Gastrocnemius medialis (tissue), 4 donors: ENCODE measurements at regions not wholly inside any gene's neighbourhood (a gene's known extent, or its start where the extent isn't known, plus 50 kb on each side); places are given as distances from the start of the nearest gene placed in this dataset.

Source experiments
- CTCF ChIP-seq, 5 experiments: fragments of 450-650 bp in 3 of 5; fragments of 200-600 bp in 2 of 5; sonication (generic) in 2 of 5; IDR thresholded peaks in 4 of 5; conservative IDR thresholded peaks in 1 of 5; 1 replicate in 4 of 5; 2 replicates in 1 of 5; pipeline ENCODE4 v1.5.1; 2016 to 2019; ENCODE audit warnings: antibody characterized with exemption in 5 of 5, mild to moderate bottlenecking in 3 of 5, moderate library complexity in 3 of 5
- POLR2A ChIP-seq, 2 donors: fragments of 450-650 bp; IDR thresholded peaks; one replicate each; pipeline ENCODE4 v1.6.1; 2017; ENCODE audit warnings: antibody characterized with exemption in 2 of 2, mild to moderate bottlenecking in 2 of 2, moderate library complexity in 2 of 2

- no peak for TF ChIP-seq CTCF (IDR thresholded peaks at IDR 0.05 in 4 of 5, conservative IDR thresholded peaks at IDR 0.05 in 1 of 5)
- no peak for TF ChIP-seq POLR2A (IDR thresholded peaks at IDR 0.05)
Observed at GRCh38 chr20:40739841-40740240, 50.8 kb upstream of the MAFB start.
